Middle frontal gyrus (tissue), 1 donor: ENCODE measurements at regions not wholly inside any gene's neighbourhood (a gene's known extent, or its start where the extent isn't known, plus 50 kb on each side); places are given as distances from the start of the nearest gene placed in this dataset.
"Not testable (repeated sequence)": the region's sequence is repeated elsewhere in the genome, so short reads cannot be mapped to it uniquely, and the experiment has no call there.

Experiments
- DNase-seq: peaks from one replicate; pipeline ENCODE4 v3.0.0-alpha.2; 2015; ENCODE audit warnings: low spot score; ENCODE audit errors: extremely low spot score

GRCh38 chr5:3155046-3155445 is 403.6 kb upstream of the IRX2 start:
- no peak for DNase-seq

DNA sequence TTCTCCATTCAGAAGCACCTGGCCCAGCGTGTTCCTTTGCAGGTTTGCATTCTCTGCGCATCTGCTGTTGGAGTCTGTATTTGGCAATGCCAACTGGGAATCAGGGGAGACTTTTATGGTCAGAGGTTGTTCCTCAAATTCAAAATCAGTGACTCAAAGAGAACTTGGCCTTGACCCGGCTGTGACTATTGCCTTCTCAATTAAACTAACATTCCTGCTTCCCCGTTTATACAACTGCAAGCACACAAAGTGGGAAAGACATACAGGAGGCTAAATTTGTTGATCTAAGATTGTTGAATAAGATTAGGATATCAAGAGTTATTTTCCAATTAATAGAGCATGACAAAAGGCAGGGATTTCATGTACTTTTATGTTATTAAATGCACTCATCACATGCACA is 402.4 kb upstream of the IRX2 start:
- DNase-seq = no peak

- DNase-seq = no peak
Observed at GRCh38 chr5:3153226-3153858, 401.9 kb upstream of the IRX2 start.

- no peak for DNase-seq
Observed at GRCh38 chr5:3149899-3150298, 398.4 kb upstream of the IRX2 start.

DNA sequence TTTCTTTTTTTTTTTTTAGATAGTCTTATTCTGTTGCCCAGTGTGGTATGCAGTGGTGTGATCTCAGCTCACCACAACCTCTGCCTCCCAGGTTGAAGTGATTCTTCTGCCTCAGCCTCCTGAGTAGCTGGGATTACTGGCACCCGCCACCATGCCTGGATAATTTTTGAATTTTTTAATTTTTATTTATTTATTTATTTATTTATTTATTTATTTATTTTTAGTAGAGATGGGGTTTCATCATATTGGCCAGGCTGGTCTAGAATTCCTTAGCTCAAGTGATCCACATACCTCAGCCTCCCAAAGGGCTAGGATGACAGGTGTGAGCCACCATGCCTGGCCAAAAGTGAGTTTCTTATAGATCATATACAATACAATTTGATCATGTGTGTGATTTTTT is 395.9 kb upstream of the IRX2 start:
- DNase-seq = not testable (repeated sequence)

- DNase-seq = no peak
Observed at GRCh38 chr5:3145641-3146040, 394.2 kb upstream of the IRX2 start.

- DNase-seq = no peak
Observed at GRCh38 chr5:3143382-3143781, 391.9 kb upstream of the IRX2 start.

DNA sequence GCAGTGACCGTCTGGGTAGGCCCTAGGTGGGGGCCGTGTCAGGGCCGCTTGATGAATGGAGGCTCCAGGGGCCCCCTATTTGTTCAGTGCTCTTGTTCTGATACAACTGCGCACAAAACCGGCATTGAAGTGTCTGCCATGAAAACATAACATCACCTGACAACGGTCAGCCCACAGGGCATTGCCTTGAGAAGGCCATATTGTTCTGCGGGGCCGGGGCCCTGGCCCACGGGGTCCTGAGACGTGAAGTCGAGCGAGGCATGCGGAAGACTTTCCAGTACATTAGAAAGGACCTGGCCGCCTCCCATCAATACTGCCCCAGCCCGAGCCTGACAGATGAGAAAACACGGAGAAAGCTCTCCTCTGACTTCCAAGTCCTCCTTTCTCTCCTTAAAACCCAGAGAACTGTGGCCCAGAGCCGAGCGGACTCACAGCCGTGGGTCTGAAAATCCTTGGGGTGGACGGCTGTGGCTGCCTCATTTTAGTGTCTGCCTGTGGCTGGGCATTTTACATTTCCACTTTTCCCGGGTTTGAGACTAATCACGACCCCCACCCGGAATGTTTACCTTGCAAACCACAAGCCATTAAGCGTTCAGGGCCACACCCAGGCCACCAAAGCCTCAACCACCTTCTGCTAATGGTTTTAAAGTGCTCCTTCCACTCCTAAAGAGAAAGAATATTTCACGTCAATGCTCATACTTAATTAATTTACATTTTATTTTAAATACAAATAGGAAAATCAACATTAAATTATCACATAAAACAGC is 391.0 kb upstream of the IRX2 start:
- DNase-seq = no peak

DNA sequence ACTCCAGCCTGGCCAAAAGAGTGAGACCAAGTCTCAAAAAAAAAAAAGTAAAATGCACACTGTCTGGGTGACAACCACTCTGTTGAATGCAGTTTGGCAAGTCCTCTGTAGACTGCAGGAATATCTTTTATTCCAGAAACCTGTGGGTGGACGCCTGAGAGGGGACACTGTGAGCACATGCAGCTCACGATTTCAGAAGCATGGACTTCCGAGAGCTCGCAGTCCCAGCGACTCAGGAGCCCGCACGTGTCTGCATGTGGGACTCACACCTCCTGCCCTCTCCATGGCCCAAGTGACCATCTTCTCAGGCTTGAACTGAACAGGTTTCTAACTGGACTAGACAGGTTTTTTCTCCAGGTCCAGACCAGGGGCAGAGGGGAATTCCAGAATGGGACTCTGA is 388.6 kb upstream of the IRX2 start:
- DNase-seq = no peak

DNA sequence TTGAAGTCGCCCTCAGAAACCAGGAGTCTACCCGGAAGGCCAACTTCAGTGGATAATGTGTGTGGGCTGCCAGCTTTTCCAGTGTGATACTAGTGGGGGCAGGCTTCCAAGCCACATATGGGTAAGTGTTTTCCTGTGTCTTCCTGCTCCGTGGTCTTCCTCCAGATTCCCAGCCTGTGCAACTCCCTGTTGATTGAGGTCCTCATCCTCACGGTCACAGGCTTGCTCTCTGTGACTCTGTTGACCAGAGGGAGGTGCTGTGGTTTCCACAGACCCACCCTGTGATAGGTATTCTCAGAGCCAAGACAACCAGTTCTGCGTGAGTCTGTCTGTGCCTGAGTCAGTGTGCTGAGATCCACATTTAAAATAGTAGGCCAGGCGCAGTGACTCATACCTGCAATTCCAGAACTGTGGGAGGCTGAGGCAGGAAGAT is 388.0 kb upstream of the IRX2 start:
- peak; percentile 14 for DNase-seq

- DNase-seq = no peak
Observed at GRCh38 chr5:3131161-3131560, 379.7 kb upstream of the IRX2 start.

DNA sequence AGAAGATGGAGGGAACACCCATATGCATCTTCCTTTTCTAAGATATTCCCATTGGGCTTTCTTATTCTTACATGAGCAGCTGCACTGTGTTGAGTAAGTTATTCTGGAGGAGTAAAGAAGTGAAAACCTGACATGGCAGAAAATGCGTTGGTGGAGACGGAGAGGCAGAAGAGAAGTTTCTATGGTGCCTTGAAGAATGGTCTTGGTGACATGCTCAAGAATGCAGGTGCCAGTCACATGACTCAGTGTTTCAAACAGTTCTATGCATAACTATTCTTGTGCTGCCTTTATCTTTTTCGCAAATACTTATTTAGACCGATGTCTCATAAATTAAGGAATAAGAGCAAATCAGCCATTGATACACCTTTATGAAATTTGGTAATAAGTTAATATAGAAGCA is 377.8 kb upstream of the IRX2 start:
- DNase-seq = no peak

- no peak for DNase-seq
Observed at GRCh38 chr5:3127423-3127911, 376.0 kb upstream of the IRX2 start.

- DNase-seq = no peak
Observed at GRCh38 chr5:3126639-3127038, 375.2 kb upstream of the IRX2 start.

DNA sequence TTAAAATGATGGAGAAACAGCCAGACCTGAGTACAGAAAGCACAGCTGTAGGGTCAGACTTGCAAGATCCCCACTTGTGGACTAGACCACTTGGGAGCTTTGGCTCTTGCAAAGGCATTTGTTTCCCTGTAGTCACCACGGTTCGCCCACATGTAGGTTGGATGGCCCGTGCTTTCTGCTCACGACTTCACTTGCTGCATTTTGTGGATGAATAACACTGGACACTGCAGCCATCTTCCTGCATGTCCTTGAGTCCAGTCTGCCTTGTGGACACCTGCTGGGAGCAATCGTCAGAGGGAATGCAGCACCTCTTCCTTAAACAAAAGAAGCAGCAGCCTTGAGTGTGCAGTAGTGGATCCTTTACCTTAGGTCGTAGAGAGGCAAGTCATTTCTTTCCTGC is 372.9 kb upstream of the IRX2 start:
- DNase-seq = no peak

- DNase-seq = no peak
Observed at GRCh38 chr5:3123763-3124157, 372.3 kb upstream of the IRX2 start.

- no peak for DNase-seq
Observed at GRCh38 chr5:3122985-3123762, 371.7 kb upstream of the IRX2 start.

DNA sequence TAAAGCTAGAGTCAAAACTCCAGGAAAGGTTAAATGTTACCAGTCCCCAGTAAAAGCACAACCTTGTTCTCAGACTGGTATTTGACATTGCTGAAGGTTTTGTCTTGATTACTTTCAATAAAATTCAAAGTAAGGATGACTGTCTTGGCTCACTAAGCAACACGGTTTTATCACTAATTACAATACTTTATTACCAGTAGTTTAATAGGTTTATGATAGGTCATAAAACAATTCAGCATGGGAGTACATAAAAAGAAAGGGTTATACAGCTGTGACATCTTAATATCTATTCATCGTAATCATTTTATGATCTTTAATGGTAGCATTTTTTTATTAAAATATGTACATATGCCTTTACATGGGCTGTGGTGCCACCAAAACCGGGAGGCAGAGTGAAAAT is 370.7 kb upstream of the IRX2 start:
- DNase-seq = no peak

- no peak for DNase-seq
Observed at GRCh38 chr5:3121813-3122212, 370.3 kb upstream of the IRX2 start.

- DNase-seq = no peak
Observed at GRCh38 chr5:3120028-3120427, 368.6 kb upstream of the IRX2 start.

DNA sequence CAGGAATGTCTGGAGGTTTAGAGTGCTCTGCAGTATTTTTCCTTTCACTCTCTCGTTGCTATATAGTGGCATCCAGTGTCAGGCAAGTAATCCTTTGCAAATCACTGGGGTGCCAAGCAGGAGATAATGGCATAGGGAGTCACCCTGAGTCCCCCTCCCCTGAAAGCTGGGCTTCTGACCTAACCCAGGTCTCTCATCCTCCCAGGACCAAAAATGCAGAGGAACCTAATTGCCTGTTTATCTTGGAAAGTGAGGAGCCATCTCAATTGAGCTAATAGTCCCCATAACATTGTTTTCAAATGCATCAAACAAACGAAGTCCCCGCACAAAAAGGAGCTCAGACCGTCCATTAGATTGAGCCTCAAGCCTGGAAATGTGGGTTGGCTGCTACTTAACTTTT is 368.0 kb upstream of the IRX2 start:
- no peak for DNase-seq

DNA sequence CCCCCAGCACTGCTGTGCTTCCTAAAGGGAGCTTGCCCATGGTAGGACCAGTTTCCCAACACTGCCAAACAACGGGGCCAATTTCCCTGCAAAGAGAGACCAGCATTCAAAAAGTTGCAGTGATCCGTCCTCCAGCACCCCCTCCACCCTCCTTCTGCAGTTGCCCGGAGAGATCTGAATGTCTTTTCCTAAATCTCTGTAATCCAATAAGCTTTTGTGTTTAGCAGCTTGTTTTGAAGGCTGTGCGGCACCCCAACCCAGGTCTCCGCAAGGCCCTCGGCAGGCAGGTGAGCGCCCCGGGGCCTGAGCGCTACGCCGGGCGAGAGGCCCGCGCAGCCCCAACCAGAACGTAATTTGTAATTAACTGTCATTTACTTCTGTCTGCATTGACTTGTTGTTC is 366.9 kb upstream of the IRX2 start:
- DNase-seq = no peak
